RPMI8226 (cell line): ENCODE measurements at regions not wholly inside any gene's neighbourhood (a gene's known extent, or its start where the extent isn't known, plus 50 kb on each side); places are given as distances from the start of the nearest gene placed in this dataset.
"Not testable (repeated sequence)": the region's sequence is repeated elsewhere in the genome, so short reads cannot be mapped to it uniquely, and the experiment has no call there.

Source experiments
- DNase-seq: peaks from one replicate; pipeline ENCODE4 v3.0.0-alpha.2; 2015

GRCh38 chr9:6103911-6104310 lies 88.5 kb upstream of the RANBP6 start:
- DNase-seq, result not testable (repeated sequence)

- DNase-seq, result not testable (repeated sequence)
Observed at GRCh38 chr9:6102336-6102987, 87.0 kb upstream of the RANBP6 start.

- not testable (repeated sequence) for DNase-seq
Observed at GRCh38 chr9:6101725-6102124, 86.3 kb upstream of the RANBP6 start.

- DNase-seq, result not testable (repeated sequence)
Observed at GRCh38 chr9:6099346-6099745, 83.9 kb upstream of the RANBP6 start.

GRCh38 chr9:6098431-6098830 lies 83.0 kb upstream of the RANBP6 start:
- no peak for DNase-seq

GRCh38 chr9:6096821-6097220 lies 81.4 kb upstream of the RANBP6 start:
- no peak for DNase-seq

GRCh38 chr9:6090277-6091210 lies 75.1 kb upstream of the RANBP6 start:
- DNase-seq, result peak; percentile 16

- DNase-seq, result no peak
Observed at GRCh38 chr9:6089300-6089699, 73.9 kb upstream of the RANBP6 start.

GRCh38 chr9:6086006-6086655 lies 70.7 kb upstream of the RANBP6 start:
- DNase-seq, result no peak

- DNase-seq, result peak; percentile 86
Observed at GRCh38 chr9:6080154-6080716, 64.8 kb upstream of the RANBP6 start.

GRCh38 chr9:6079386-6079785 lies 64.0 kb upstream of the RANBP6 start:
- DNase-seq, result no peak

GRCh38 chr9:6078382-6079105 lies 63.1 kb upstream of the RANBP6 start:
- no peak for DNase-seq

- no peak for DNase-seq
Observed at GRCh38 chr9:6076851-6077250, 61.4 kb upstream of the RANBP6 start.

GRCh38 chr9:6073731-6074130 lies 58.3 kb upstream of the RANBP6 start:
- no peak for DNase-seq

GRCh38 chr9:6072865-6073264 lies 57.4 kb upstream of the RANBP6 start:
- DNase-seq, result no peak

- no peak for DNase-seq
Observed at GRCh38 chr9:6072453-6072852, 57.0 kb upstream of the RANBP6 start.

- peak; percentile 20 for DNase-seq
Observed at GRCh38 chr9:6068983-6069382, 53.6 kb upstream of the RANBP6 start.

GRCh38 chr9:6067426-6067825 lies 52.0 kb upstream of the RANBP6 start:
- no peak for DNase-seq
